ENCODE measurements at regions not wholly inside any gene's neighbourhood (a gene's known extent, or its start where the extent isn't known, plus 50 kb on each side); places are given as distances from the start of the nearest gene placed in this dataset.

DNA sequence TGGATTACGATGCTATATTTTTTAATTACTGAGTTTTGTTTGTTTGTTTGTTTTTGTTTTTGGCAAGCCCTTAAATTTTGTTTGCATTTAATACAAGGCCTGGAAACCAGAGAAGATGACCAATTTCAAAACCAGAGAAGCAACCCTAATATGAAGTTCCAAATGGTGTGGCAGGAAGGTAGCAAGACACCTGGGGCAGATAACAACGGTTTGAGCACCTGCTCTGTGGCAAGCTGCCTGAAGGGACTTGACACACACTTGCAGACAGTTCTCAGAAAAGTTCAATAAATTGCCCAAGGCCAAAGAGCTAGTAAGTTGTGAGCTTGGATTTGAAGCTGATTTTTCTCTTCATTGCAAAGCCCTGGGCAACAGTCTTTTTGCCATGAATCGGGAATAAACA, 151.2 kb upstream of the UBE2E1 start:
- no peak overlapping the region for H3K27ac Mint-ChIP-seq (ENCODE audit: unreplicated experiment)
- H3K4me3 Mint-ChIP-seq (ENCODE audit: unreplicated experiment) = no peak overlapping the region
- no peaks in the 10 kb centered on the region for H4K20me1 ChIP-seq (ENCODE audit: insufficient read depth, low read length)
- H3K9me3 Mint-ChIP-seq (ENCODE audit: unreplicated experiment) = peaks cover 3% of the 10 kb centered on the region
- peaks cover 11% of the 10 kb centered on the region for H3K4me1 Mint-ChIP-seq (ENCODE audit: low read depth, unreplicated experiment)
- FAIRE-seq = no peak
- no peaks in the 10 kb centered on the region for H3K36me3 ChIP-seq (ENCODE audit: insufficient read depth, low read length)
- no peaks in the 10 kb centered on the region for H3K27me3 ChIP-seq (ENCODE audit: insufficient read depth, low read length)
- DNase-seq (ENCODE audit: low read depth) = no peak
- no peak overlapping the region for H3K4me2 ChIP-seq (ENCODE audit: low read length)
- TF ChIP-seq, protein P1, sequence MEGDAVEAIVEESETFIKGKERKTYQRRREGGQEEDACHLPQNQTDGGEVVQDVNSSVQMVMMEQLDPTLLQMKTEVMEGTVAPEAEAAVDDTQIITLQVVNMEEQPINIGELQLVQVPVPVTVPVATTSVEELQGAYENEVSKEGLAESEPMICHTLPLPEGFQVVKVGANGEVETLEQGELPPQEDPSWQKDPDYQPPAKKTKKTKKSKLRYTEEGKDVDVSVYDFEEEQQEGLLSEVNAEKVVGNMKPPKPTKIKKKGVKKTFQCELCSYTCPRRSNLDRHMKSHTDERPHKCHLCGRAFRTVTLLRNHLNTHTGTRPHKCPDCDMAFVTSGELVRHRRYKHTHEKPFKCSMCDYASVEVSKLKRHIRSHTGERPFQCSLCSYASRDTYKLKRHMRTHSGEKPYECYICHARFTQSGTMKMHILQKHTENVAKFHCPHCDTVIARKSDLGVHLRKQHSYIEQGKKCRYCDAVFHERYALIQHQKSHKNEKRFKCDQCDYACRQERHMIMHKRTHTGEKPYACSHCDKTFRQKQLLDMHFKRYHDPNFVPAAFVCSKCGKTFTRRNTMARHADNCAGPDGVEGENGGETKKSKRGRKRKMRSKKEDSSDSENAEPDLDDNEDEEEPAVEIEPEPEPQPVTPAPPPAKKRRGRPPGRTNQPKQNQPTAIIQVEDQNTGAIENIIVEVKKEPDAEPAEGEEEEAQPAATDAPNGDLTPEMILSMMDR (IDR thresholded peaks at IDR 0.05; ENCODE audit: insufficient read depth, low read depth, low read length) = no peak
- TF ChIP-seq EZH2 (IDR thresholded peaks at IDR 0.05; ENCODE audit: insufficient read depth, low read length) = no peak
- H3K4me1 ChIP-seq (ENCODE audit: insufficient read depth, low read length) = peaks cover 17% of the 10 kb centered on the region
- no peak overlapping the region for H3K9ac ChIP-seq (ENCODE audit: low read length)
- H3K4me3 ChIP-seq (ENCODE audit: insufficient read depth, low read depth, low read length) = no peak overlapping the region
- no peaks in the 10 kb centered on the region for H3K79me2 ChIP-seq (ENCODE audit: insufficient read depth, low read length)
- no peaks in the 10 kb centered on the region for H3K36me3 Mint-ChIP-seq (ENCODE audit: low read depth, unreplicated experiment)
- peaks cover 5% of the 10 kb centered on the region for H3K9me3 ChIP-seq (ENCODE audit: insufficient read depth, low read depth, low read length)
- no peak overlapping the region for H3K27ac ChIP-seq (ENCODE audit: low read depth, low read length)
- H2AFZ ChIP-seq (ENCODE audit: low read depth, low read length) = no peak overlapping the region
- H3K27me3 Mint-ChIP-seq (ENCODE audit: low read depth, unreplicated experiment) = peaks cover 7% of the 10 kb centered on the region

DNA sequence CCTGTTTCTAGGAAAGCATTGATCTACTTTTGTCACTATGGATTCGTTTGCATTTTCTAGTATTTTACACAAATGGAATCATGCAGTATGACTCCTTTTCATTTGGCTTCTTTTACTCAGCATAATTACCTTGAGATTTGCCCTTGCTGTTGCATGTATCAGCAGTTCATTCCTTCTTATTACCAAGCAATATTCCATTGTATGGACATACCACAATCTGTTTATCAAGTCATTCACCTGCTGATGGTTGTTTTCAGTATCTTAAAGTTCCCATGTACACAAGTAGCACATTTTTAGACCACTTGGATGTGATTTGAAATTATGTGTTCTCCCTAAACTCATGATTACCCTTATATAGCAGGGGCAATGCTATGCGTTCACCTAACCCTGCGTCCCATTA, 150.0 kb upstream of the UBE2E1 start:
- no peak for TF ChIP-seq EZH2 (IDR thresholded peaks at IDR 0.05; ENCODE audit: insufficient read depth, low read length)
- TF ChIP-seq, protein P1 (IDR thresholded peaks at IDR 0.05; ENCODE audit: insufficient read depth, low read depth, low read length) = no peak
- Histone ChIP-seq H3K9ac (ENCODE audit: low read length) (no peak overlapping the region), H2AFZ (ENCODE audit: low read depth, low read length) (no peak overlapping the region), H4K20me1 (ENCODE audit: insufficient read depth, low read length) (no peaks in the 10 kb centered on the region), H3K9me3 (ENCODE audit: insufficient read depth, low read depth, low read length) (peaks cover 5% of the 10 kb centered on the region), H3K4me3 (ENCODE audit: insufficient read depth, low read depth, low read length) (no peak overlapping the region), H3K27me3 (ENCODE audit: insufficient read depth, low read length) (no peaks in the 10 kb centered on the region), H3K36me3 (ENCODE audit: insufficient read depth, low read length) (no peaks in the 10 kb centered on the region), H3K4me2 (ENCODE audit: low read length) (no peak overlapping the region), H3K4me1 (ENCODE audit: insufficient read depth, low read length) (peaks cover 5% of the 10 kb centered on the region), H3K27ac (ENCODE audit: low read depth, low read length) (no peak overlapping the region), H3K79me2 (ENCODE audit: insufficient read depth, low read length) (no peaks in the 10 kb centered on the region)
- FAIRE-seq (no peak), DNase-seq (ENCODE audit: low read depth) (no peak)
- H3K9me3 Mint-ChIP-seq (ENCODE audit: unreplicated experiment) = peaks cover 3% of the 10 kb centered on the region
- H3K27me3 Mint-ChIP-seq (ENCODE audit: low read depth, unreplicated experiment) = peaks cover 7% of the 10 kb centered on the region
- H3K4me3 Mint-ChIP-seq (ENCODE audit: unreplicated experiment) = no peak overlapping the region
- H3K36me3 Mint-ChIP-seq (ENCODE audit: low read depth, unreplicated experiment) = no peaks in the 10 kb centered on the region
- H3K4me1 Mint-ChIP-seq (ENCODE audit: low read depth, unreplicated experiment) = peaks cover 2% of the 10 kb centered on the region
- H3K27ac Mint-ChIP-seq (ENCODE audit: unreplicated experiment) = no peak overlapping the region

DNA sequence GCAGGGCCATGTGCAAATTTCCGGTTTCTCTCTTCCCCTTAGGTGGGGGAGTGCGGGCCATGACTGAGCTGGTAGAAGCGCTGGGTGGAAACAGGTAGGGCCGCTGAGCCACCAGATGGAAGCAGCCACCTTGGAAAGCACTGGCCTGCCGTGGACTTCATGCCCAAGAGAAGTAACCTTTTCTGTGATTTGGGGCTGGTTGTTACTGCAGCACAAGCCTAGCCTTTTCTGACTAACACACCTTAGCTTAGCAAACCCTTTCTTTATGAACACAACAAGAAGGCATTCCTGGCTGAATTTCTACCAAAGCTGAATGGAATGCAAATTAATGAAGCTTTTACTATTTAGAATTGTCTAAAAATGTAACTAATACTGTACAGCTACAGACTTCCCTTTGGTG, 149.6 kb upstream of the UBE2E1 start:
- Histone ChIP-seq H3K9ac (ENCODE audit: low read length) (no peak overlapping the region), H3K27me3 (ENCODE audit: insufficient read depth, low read length) (no peaks in the 10 kb centered on the region), H3K4me1 (ENCODE audit: insufficient read depth, low read length) (peaks cover under 1% of the 10 kb centered on the region), H3K79me2 (ENCODE audit: insufficient read depth, low read length) (no peaks in the 10 kb centered on the region), H3K4me3 (ENCODE audit: insufficient read depth, low read depth, low read length) (no peak overlapping the region), H3K9me3 (ENCODE audit: insufficient read depth, low read depth, low read length) (peaks cover 5% of the 10 kb centered on the region), H4K20me1 (ENCODE audit: insufficient read depth, low read length) (no peaks in the 10 kb centered on the region), H3K27ac (ENCODE audit: low read depth, low read length) (no peak overlapping the region), H2AFZ (ENCODE audit: low read depth, low read length) (no peak overlapping the region), H3K36me3 (ENCODE audit: insufficient read depth, low read length) (no peaks in the 10 kb centered on the region), H3K4me2 (ENCODE audit: low read length) (no peak overlapping the region)
- H3K27me3 Mint-ChIP-seq (ENCODE audit: low read depth, unreplicated experiment) = peaks cover 7% of the 10 kb centered on the region
- H3K9me3 Mint-ChIP-seq (ENCODE audit: unreplicated experiment) = peaks cover 3% of the 10 kb centered on the region
- H3K4me3 Mint-ChIP-seq (ENCODE audit: unreplicated experiment) = no peak overlapping the region
- DNase-seq (ENCODE audit: low read depth) = no peak
- no peaks in the 10 kb centered on the region for H3K4me1 Mint-ChIP-seq (ENCODE audit: low read depth, unreplicated experiment)
- H3K36me3 Mint-ChIP-seq (ENCODE audit: low read depth, unreplicated experiment) = no peaks in the 10 kb centered on the region
- no peak for FAIRE-seq
- TF ChIP-seq EZH2 (IDR thresholded peaks at IDR 0.05; ENCODE audit: insufficient read depth, low read length) = no peak
- TF ChIP-seq, protein P1 (IDR thresholded peaks at IDR 0.05; ENCODE audit: insufficient read depth, low read depth, low read length) = no peak
- no peak overlapping the region for H3K27ac Mint-ChIP-seq (ENCODE audit: unreplicated experiment)
